ENCODE measurements at regions not wholly inside any gene's neighbourhood (a gene's known extent, or its start where the extent isn't known, plus 50 kb on each side); places are given as distances from the start of the nearest gene placed in this dataset.

DNA sequence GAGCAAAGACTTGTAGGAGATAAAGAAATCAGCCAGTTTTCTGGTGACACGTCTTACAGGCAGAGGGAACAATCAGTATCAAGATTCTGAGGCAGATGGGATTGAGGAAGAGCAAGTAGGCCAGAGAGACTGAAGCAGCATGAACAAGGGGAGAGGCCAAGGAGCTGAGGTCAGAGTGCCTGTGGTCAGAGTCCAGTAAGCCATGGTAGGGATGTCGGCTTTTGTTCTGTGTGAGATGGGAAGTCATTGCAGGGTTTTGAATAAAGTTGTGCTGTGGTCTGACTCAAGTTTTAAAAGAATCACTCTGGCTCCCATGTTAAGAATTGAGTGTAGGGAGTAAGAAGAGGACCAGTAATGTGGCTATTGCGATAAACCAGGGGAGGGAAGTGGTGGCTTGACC is 85.9 kb upstream of the IVNS1ABP start (continued):
- TF ChIP-seq PPARA (CRISPR knock-in tag; IDR thresholded peaks at IDR 0.05; ENCODE audit: borderline replicate concordance) = no peak
- no peak for TF ChIP-seq ARNTL (CRISPR knock-in tag; IDR thresholded peaks at IDR 0.05; ENCODE audit: borderline replicate concordance, low read depth)
- TF ChIP-seq BACH2 (CRISPR knock-in tag; IDR thresholded peaks at IDR 0.05; ENCODE audit: borderline replicate concordance) = no peak
- no peak for TF ChIP-seq CSDC2 (CRISPR knock-in tag; IDR thresholded peaks at IDR 0.05)

DNA sequence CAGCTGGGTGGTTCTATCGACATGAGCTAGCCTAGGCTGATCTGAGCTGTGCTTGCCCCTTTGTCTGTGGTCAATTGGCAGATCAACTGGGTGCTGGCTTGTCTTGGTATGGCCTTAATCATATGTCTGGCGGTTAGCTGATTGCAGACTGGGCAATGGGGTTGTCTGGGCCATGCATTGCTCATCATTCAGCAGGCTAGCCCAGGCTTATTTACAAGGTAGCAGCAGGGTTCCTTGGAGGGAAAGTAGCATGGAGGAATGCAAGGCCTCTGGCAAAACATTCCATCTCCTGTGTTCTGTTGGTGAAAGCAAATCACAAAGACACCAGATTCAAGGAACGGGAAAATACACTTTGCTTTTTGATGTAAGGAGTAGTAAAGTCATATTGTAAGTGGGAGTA is 84.0 kb upstream of the IVNS1ABP start:
- no peak; the same call in 2 of the 3 replicates for ATAC-seq
- TF ChIP-seq RARB (CRISPR knock-in tag; IDR thresholded peaks at IDR 0.05) (no peak), TOX (CRISPR knock-in tag; IDR thresholded peaks at IDR 0.05; ENCODE audit: borderline replicate concordance) (no peak), TCF4 (CRISPR knock-in tag; IDR thresholded peaks at IDR 0.05; ENCODE audit: borderline replicate concordance) (no peak), ZNF70 (CRISPR knock-in tag; IDR thresholded peaks at IDR 0.05) (no peak), BACH2 (CRISPR knock-in tag; IDR thresholded peaks at IDR 0.05; ENCODE audit: borderline replicate concordance) (no peak), PPARA (CRISPR knock-in tag; IDR thresholded peaks at IDR 0.05; ENCODE audit: borderline replicate concordance) (no peak), CSDC2 (CRISPR knock-in tag; IDR thresholded peaks at IDR 0.05) (no peak), GLIS3 (CRISPR knock-in tag; IDR thresholded peaks at IDR 0.05) (no peak)
- TF ChIP-seq, protein P1, sequence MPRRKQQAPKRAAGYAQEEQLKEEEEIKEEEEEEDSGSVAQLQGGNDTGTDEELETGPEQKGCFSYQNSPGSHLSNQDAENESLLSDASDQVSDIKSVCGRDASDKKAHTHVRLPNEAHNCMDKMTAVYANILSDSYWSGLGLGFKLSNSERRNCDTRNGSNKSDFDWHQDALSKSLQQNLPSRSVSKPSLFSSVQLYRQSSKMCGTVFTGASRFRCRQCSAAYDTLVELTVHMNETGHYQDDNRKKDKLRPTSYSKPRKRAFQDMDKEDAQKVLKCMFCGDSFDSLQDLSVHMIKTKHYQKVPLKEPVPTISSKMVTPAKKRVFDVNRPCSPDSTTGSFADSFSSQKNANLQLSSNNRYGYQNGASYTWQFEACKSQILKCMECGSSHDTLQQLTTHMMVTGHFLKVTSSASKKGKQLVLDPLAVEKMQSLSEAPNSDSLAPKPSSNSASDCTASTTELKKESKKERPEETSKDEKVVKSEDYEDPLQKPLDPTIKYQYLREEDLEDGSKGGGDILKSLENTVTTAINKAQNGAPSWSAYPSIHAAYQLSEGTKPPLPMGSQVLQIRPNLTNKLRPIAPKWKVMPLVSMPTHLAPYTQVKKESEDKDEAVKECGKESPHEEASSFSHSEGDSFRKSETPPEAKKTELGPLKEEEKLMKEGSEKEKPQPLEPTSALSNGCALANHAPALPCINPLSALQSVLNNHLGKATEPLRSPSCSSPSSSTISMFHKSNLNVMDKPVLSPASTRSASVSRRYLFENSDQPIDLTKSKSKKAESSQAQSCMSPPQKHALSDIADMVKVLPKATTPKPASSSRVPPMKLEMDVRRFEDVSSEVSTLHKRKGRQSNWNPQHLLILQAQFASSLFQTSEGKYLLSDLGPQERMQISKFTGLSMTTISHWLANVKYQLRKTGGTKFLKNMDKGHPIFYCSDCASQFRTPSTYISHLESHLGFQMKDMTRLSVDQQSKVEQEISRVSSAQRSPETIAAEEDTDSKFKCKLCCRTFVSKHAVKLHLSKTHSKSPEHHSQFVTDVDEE (CRISPR knock-in tag; IDR thresholded peaks at IDR 0.05) = no peak

DNA sequence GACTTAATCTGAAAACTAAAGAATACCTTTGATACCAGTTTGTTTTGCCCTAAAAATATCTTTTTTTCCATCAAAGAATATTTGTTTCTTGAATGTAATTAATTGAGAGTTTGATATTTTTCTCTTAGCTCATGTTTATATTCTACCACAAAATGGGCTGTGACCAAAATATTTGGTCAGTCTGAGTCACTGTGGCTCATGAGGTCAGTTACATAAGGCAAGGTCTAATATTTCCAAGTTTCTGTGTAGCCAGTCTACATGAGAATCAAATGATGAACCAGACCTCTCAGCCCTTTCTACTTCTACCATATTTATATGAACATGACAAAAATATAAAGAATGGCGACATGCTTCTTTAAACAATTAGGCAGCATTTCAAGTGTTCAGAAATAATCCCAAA is 83.0 kb upstream of the IVNS1ABP start:
- TF ChIP-seq BACH2 (CRISPR knock-in tag; IDR thresholded peaks at IDR 0.05; ENCODE audit: borderline replicate concordance) = no peak
- TF ChIP-seq, protein P2, sequence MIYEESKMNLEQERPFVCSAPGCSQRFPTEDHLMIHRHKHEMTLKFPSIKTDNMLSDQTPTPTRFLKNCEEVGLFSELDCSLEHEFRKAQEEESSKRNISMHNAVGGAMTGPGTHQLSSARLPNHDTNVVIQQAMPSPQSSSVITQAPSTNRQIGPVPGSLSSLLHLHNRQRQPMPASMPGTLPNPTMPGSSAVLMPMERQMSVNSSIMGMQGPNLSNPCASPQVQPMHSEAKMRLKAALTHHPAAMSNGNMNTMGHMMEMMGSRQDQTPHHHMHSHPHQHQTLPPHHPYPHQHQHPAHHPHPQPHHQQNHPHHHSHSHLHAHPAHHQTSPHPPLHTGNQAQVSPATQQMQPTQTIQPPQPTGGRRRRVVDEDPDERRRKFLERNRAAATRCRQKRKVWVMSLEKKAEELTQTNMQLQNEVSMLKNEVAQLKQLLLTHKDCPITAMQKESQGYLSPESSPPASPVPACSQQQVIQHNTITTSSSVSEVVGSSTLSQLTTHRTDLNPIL (CRISPR knock-in tag; IDR thresholded peaks at IDR 0.05; ENCODE audit: low read depth) = no peak
- TF ChIP-seq ZFP3 (CRISPR knock-in tag; IDR thresholded peaks at IDR 0.05) = no peak
- TF ChIP-seq ZNF70 (CRISPR knock-in tag; IDR thresholded peaks at IDR 0.05) = no peak
- TF ChIP-seq ISL1 (CRISPR knock-in tag; IDR thresholded peaks at IDR 0.05) = no peak
- TF ChIP-seq, protein P3, sequence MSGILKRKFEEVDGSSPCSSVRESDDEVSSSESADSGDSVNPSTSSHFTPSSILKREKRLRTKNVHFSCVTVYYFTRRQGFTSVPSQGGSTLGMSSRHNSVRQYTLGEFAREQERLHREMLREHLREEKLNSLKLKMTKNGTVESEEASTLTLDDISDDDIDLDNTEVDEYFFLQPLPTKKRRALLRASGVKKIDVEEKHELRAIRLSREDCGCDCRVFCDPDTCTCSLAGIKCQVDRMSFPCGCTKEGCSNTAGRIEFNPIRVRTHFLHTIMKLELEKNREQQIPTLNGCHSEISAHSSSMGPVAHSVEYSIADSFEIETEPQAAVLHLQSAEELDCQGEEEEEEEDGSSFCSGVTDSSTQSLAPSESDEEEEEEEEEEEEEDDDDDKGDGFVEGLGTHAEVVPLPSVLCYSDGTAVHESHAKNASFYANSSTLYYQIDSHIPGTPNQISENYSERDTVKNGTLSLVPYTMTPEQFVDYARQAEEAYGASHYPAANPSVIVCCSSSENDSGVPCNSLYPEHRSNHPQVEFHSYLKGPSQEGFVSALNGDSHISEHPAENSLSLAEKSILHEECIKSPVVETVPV (CRISPR knock-in tag; IDR thresholded peaks at IDR 0.05) = no peak
- TF ChIP-seq, protein P4, sequence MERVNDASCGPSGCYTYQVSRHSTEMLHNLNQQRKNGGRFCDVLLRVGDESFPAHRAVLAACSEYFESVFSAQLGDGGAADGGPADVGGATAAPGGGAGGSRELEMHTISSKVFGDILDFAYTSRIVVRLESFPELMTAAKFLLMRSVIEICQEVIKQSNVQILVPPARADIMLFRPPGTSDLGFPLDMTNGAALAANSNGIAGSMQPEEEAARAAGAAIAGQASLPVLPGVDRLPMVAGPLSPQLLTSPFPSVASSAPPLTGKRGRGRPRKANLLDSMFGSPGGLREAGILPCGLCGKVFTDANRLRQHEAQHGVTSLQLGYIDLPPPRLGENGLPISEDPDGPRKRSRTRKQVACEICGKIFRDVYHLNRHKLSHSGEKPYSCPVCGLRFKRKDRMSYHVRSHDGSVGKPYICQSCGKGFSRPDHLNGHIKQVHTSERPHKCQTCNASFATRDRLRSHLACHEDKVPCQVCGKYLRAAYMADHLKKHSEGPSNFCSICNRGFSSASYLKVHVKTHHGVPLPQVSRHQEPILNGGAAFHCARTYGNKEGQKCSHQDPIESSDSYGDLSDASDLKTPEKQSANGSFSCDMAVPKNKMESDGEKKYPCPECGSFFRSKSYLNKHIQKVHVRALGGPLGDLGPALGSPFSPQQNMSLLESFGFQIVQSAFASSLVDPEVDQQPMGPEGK (CRISPR knock-in tag; IDR thresholded peaks at IDR 0.05; ENCODE audit: borderline replicate concordance) = no peak
- TF ChIP-seq, protein P1 (CRISPR knock-in tag; IDR thresholded peaks at IDR 0.05) = no peak
- TF ChIP-seq ESRRG (CRISPR knock-in tag; IDR thresholded peaks at IDR 0.05) = no peak
- TF ChIP-seq ZFP30 (CRISPR knock-in tag; IDR thresholded peaks at IDR 0.05) = no peak
- TF ChIP-seq GLIS3 (CRISPR knock-in tag; IDR thresholded peaks at IDR 0.05) = no peak
- TF ChIP-seq, protein P5, sequence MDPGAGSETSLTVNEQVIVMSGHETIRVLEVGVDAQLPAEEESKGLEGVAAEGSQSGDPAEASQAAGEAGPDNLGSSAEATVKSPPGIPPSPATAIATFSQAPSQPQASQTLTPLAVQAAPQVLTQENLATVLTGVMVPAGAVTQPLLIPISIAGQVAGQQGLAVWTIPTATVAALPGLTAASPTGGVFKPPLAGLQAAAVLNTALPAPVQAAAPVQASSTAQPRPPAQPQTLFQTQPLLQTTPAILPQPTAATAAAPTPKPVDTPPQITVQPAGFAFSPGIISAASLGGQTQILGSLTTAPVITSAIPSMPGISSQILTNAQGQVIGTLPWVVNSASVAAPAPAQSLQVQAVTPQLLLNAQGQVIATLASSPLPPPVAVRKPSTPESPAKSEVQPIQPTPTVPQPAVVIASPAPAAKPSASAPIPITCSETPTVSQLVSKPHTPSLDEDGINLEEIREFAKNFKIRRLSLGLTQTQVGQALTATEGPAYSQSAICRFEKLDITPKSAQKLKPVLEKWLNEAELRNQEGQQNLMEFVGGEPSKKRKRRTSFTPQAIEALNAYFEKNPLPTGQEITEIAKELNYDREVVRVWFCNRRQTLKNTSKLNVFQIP (CRISPR knock-in tag; IDR thresholded peaks at IDR 0.05; ENCODE audit: borderline replicate concordance, low read depth) = no peak; the same call in 1 of the 2 replicates
- no peak for TF ChIP-seq ZNF8 (CRISPR knock-in tag; IDR thresholded peaks at IDR 0.05)
- peak; percentile 66 for ATAC-seq

All from SK-N-SH treated with all-trans-retinoic acid at 6 μM for 48 hours (cell line).